ENCODE measurements at regions not wholly inside any gene's neighbourhood (a gene's known extent, or its start where the extent isn't known, plus 50 kb on each side); places are given as distances from the start of the nearest gene placed in this dataset.
"Not testable (repeated sequence)": the region's sequence is repeated elsewhere in the genome, so short reads cannot be mapped to it uniquely, and the experiment has no call there.

DNA sequence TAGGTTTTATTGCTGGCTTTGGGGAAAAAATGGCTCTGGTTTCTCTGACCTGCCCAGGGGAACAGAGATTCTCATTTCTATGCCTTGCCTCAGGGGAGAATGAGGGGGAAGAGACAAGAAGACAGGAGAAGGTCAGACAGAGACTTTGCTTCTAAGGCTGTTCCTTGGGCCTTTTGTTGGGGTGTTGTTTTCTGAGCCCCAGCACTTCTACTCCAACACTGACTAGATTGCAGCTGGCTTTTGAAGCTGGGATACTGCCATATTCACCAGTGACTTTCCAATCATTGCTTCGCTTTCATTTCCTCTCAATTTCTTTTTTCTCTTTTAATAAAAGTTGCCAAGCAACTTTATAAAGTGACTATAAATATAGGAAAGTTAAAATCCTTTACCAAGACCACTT lies 143.2 kb upstream of the ARHGEF26 start:
- 48% methylated on average over 1 of the region's 1 CpG for WGBS
- H3K9me3 ChIP-seq = no peaks in the 10 kb centered on the region
- H3K4me3 ChIP-seq = no peak overlapping the region
- no peaks in the 10 kb centered on the region for H3K4me1 ChIP-seq (replicated peaks)
- H3K27me3 ChIP-seq (replicated peaks; ENCODE audit: insufficient read depth) = no peaks in the 10 kb centered on the region
- no peak overlapping the region for H3K27ac ChIP-seq
- H3K36me3 ChIP-seq = no peaks in the 10 kb centered on the region
- intact Hi-C loops (cut with DNase I) = no loop called here
- TF ChIP-seq POLR2A (IDR thresholded peaks at IDR 0.05) = no peak
- TF ChIP-seq, protein P1, sequence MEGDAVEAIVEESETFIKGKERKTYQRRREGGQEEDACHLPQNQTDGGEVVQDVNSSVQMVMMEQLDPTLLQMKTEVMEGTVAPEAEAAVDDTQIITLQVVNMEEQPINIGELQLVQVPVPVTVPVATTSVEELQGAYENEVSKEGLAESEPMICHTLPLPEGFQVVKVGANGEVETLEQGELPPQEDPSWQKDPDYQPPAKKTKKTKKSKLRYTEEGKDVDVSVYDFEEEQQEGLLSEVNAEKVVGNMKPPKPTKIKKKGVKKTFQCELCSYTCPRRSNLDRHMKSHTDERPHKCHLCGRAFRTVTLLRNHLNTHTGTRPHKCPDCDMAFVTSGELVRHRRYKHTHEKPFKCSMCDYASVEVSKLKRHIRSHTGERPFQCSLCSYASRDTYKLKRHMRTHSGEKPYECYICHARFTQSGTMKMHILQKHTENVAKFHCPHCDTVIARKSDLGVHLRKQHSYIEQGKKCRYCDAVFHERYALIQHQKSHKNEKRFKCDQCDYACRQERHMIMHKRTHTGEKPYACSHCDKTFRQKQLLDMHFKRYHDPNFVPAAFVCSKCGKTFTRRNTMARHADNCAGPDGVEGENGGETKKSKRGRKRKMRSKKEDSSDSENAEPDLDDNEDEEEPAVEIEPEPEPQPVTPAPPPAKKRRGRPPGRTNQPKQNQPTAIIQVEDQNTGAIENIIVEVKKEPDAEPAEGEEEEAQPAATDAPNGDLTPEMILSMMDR (IDR thresholded peaks at IDR 0.05) = no peak
- TF ChIP-seq POLR2AphosphoS5 (IDR thresholded peaks at IDR 0.05) = no peak
- no peak for DNase-seq (ENCODE audit: low spot score)

DNA sequence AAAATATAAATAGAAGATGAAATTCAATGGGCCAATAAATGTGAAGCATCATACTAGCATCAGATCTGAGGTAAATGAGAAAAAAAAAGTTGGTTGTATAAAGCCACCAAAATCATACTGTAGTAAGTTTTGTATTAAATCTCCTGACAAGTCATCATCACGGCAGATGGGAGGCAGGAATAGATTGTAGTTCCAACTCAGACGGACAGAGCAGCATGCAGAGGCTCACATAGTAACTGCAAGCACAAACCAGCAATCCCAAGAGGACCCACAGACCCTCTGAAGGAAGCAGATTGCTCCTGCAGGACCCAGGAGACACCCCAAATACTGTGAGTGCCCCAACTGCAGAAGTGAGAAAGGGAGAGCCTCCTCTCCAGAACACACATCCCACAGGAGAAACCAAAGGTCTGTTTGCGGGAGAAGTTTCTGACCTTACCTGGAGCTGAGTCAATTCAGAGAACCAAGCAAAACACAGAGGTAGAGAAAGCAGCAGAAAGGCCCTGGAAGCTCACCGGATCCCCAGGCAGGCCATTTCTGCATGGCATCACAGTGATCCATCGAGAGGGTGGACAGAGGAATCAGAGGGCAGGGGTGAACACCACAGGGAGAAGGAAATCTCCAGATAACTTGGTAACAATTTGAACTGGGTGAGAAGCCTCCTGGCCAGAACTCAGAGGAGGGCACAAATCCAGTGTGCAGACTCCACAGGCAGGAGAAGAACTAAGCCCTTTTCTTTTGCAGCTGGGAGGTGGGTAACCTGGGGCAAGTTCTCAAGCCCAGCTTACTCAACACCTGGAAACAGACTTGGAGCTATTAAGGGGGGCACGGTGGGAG lies 141.6 kb upstream of the ARHGEF26 start:
- Histone ChIP-seq H3K27ac (no peak overlapping the region), H3K9me3 (no peaks in the 10 kb centered on the region), H3K4me1 (replicated peaks) (no peaks in the 10 kb centered on the region), H3K36me3 (no peaks in the 10 kb centered on the region), H3K4me3 (no peak overlapping the region), H3K27me3 (replicated peaks; ENCODE audit: insufficient read depth) (no peaks in the 10 kb centered on the region)
- intact Hi-C loops (cut with DNase I) = no loop called here
- WGBS = 88% methylated on average over 6 of the region's 6 CpGs
- DNase-seq (ENCODE audit: low spot score) = no peak
- TF ChIP-seq POLR2AphosphoS5 (IDR thresholded peaks at IDR 0.05) = no peak
- TF ChIP-seq, protein P1 (IDR thresholded peaks at IDR 0.05) = no peak
- TF ChIP-seq POLR2A (IDR thresholded peaks at IDR 0.05) = no peak

DNA sequence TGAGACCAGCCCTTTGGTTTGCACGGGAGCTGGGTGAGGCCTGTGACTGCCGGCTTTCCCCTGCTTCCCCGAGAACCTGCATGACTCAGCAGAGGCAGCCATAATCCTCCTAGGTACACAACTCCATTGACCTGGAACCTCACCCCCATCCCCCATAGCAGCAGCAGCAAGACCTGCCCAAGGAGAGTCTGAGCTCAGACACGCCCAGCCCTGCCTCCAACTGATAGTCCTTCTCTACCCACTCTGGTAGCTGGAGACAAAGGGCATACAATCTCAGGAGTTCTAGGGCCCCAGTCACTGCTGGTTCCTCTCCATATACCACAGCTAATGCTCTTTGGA lies 141.0 kb upstream of the ARHGEF26 start:
- Histone ChIP-seq H3K4me3 (no peak overlapping the region), H3K27ac (no peak overlapping the region), H3K36me3 (no peaks in the 10 kb centered on the region), H3K9me3 (no peaks in the 10 kb centered on the region), H3K27me3 (replicated peaks; ENCODE audit: insufficient read depth) (no peaks in the 10 kb centered on the region), H3K4me1 (replicated peaks) (no peaks in the 10 kb centered on the region)
- 84% methylated on average over 4 of the region's 4 CpGs for WGBS
- intact Hi-C loops (cut with DNase I) = no loop called here
- DNase-seq (ENCODE audit: low spot score) = no peak
- no peak for TF ChIP-seq POLR2A (IDR thresholded peaks at IDR 0.05)

DNA sequence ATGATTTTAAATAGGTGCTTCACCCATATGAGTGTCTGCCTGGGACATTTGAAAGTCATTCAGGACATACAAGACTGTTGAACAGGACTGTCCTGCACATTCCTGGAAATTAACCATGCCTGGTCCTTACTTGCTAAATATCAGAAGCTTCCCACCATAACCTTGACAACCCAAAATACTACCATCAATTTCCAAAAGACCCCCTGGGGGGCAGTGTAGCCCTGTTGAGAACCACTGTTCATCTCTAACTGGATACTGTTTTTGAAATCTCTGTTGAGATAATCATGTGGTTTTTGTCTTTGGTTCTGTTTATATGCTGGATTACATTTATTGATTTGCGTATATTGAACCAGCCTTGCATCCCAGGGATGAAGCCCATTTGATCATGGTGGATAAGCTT lies 123.8 kb upstream of the ARHGEF26 start:
- H3K4me3 ChIP-seq; H3K4me1 ChIP-seq (replicated peaks); H3K27ac ChIP-seq; H3K36me3 ChIP-seq; H3K27me3 ChIP-seq (replicated peaks; ENCODE audit: insufficient read depth); DNase-seq (ENCODE audit: low spot score); H3K9me3 ChIP-seq; intact Hi-C loops (cut with DNase I): not testable (repeated sequence)
- 92% methylated on average over 1 of the region's 1 CpG for WGBS

DNA sequence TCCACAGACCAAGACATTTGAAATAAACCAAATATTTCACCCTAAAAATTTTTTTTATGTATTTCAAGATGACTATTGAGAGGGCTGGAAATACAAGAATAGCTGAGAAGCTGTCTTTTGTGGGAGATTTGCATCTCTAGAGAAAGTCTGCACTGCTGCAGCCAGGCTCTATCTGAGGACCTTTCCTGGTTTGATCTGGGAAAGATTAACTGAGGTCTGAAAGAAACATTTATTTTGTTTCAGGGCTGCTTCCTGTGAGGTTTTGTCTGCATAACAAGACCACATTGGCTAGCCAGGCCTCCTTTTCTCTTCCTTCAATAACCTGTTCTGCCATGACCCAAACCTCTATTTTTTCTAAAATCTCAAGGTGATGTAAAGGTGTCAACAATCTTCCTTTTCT lies 117.5 kb upstream of the ARHGEF26 start:
- H3K27me3 ChIP-seq (replicated peaks; ENCODE audit: insufficient read depth) = no peaks in the 10 kb centered on the region
- no peak overlapping the region for H3K4me3 ChIP-seq
- intact Hi-C loops (cut with DNase I) = no loop called here
- H3K27ac ChIP-seq = no peak overlapping the region
- H3K4me1 ChIP-seq (replicated peaks) = no peaks in the 10 kb centered on the region
- TF ChIP-seq, protein P1 (IDR thresholded peaks at IDR 0.05) = no peak
- no peak for TF ChIP-seq POLR2A (IDR thresholded peaks at IDR 0.05)
- no peak for TF ChIP-seq POLR2AphosphoS5 (IDR thresholded peaks at IDR 0.05)
- H3K36me3 ChIP-seq = no peaks in the 10 kb centered on the region
- DNase-seq (ENCODE audit: low spot score) = no peak
- H3K9me3 ChIP-seq = no peaks in the 10 kb centered on the region

DNA sequence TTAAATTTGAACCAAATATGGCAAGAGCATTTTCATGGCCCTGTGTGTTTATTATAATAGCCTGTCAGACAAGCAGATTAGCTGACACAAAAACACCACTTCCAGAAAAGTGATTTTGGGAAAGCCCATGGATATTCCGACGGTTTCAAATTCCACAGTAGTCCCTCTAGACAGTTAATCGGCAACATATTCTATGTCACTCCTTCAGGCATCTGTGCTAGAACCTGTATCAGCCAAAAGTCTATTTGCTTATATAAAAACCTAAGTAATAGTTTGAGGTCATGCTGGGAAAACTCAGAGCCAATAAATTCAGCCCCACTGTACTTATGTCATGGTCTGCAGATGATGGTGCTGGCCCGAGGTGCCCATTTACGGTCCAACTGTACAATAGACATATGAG lies 110.2 kb upstream of the ARHGEF26 start:
- H3K9me3 ChIP-seq = no peaks in the 10 kb centered on the region
- no peak for DNase-seq (ENCODE audit: low spot score)
- TF ChIP-seq, protein P1 (IDR thresholded peaks at IDR 0.05) = no peak
- no peaks in the 10 kb centered on the region for H3K27me3 ChIP-seq (replicated peaks; ENCODE audit: insufficient read depth)
- no peaks in the 10 kb centered on the region for H3K4me1 ChIP-seq (replicated peaks)
- H3K36me3 ChIP-seq = no peaks in the 10 kb centered on the region
- H3K4me3 ChIP-seq = no peak overlapping the region
- WGBS = 82% methylated on average over 5 of the region's 5 CpGs
- no peak overlapping the region for H3K27ac ChIP-seq
- intact Hi-C loops (cut with DNase I) = no loop called here
